ENCODE measurements at regions not wholly inside any gene's neighbourhood (a gene's known extent, or its start where the extent isn't known, plus 50 kb on each side); places are given as distances from the start of the nearest gene placed in this dataset.
A peak's percentile ranks its signal among the peaks of the same experiment; 100 is the strongest.
"Not testable (repeated sequence)": the region's sequence is repeated elsewhere in the genome, so short reads cannot be mapped to it uniquely, and the experiment has no call there.

- DNase-seq (ENCODE audit: low read depth) = no peak
Observed at GRCh38 chr20:12815778-12816408, 192.9 kb upstream of the SPTLC3 start.

GRCh38 chr20:12821249-12821648 is 187.5 kb upstream of the SPTLC3 start:
- DNase-seq (ENCODE audit: low read depth) = no peak

GRCh38 chr20:12823734-12824133 is 185.0 kb upstream of the SPTLC3 start:
- no peak for DNase-seq (ENCODE audit: low read depth)

GRCh38 chr20:12824328-12825225 is 184.2 kb upstream of the SPTLC3 start:
- DNase-seq (ENCODE audit: low read depth) = no peak

- DNase-seq (ENCODE audit: low read depth) = no peak
Observed at GRCh38 chr20:12825226-12825595, 183.6 kb upstream of the SPTLC3 start.

- DNase-seq (ENCODE audit: low read depth) = no peak
Observed at GRCh38 chr20:12827816-12828385, 180.9 kb upstream of the SPTLC3 start.

GRCh38 chr20:12829170-12829569 is 179.6 kb upstream of the SPTLC3 start:
- no peak for DNase-seq (ENCODE audit: low read depth)

- no peak for DNase-seq (ENCODE audit: low read depth)
Observed at GRCh38 chr20:12833861-12834260, 174.9 kb upstream of the SPTLC3 start.

- DNase-seq (ENCODE audit: low read depth) = no peak
Observed at GRCh38 chr20:12835999-12836398, 172.8 kb upstream of the SPTLC3 start.

GRCh38 chr20:12837646-12838045 is 171.1 kb upstream of the SPTLC3 start:
- DNase-seq (ENCODE audit: low read depth) = no peak

GRCh38 chr20:12838261-12838866 is 170.4 kb upstream of the SPTLC3 start:
- no peak for DNase-seq (ENCODE audit: low read depth)

- peak; percentile 5 for DNase-seq (ENCODE audit: low read depth)
Observed at GRCh38 chr20:12847872-12848271, 160.9 kb upstream of the SPTLC3 start.

GRCh38 chr20:12849225-12849910 is 159.4 kb upstream of the SPTLC3 start:
- no peak for DNase-seq (ENCODE audit: low read depth)

GRCh38 chr20:12857643-12858042 is 151.1 kb upstream of the SPTLC3 start:
- not testable (repeated sequence) for DNase-seq (ENCODE audit: low read depth)

- no peak for DNase-seq (ENCODE audit: low read depth)
Observed at GRCh38 chr20:12860619-12861247, 148.0 kb upstream of the SPTLC3 start.

- DNase-seq (ENCODE audit: low read depth) = no peak
Observed at GRCh38 chr20:12869669-12870068, 139.1 kb upstream of the SPTLC3 start.

GRCh38 chr20:12870588-12870987 is 138.2 kb upstream of the SPTLC3 start:
- no peak for DNase-seq (ENCODE audit: low read depth)

GRCh38 chr20:12874933-12875332 is 133.8 kb upstream of the SPTLC3 start:
- no peak for DNase-seq (ENCODE audit: low read depth)

- DNase-seq (ENCODE audit: low read depth) = peak; percentile 14
Observed at GRCh38 chr20:12875510-12875909, 133.3 kb upstream of the SPTLC3 start.

- DNase-seq (ENCODE audit: low read depth) = peak; percentile 93
Observed at GRCh38 chr20:12882832-12883506, 125.8 kb upstream of the SPTLC3 start.

GRCh38 chr20:12883507-12883885 is 125.3 kb upstream of the SPTLC3 start:
- peak; percentile 34 for DNase-seq (ENCODE audit: low read depth)

All from amniotic epithelial cell (primary cell).